Astrocyte (in vitro differentiated cells and primary cell): ENCODE measurements at regions not wholly inside any gene's neighbourhood (a gene's known extent, or its start where the extent isn't known, plus 50 kb on each side); places are given as distances from the start of the nearest gene placed in this dataset.

Experiments used
- DNase-seq: peaks from one replicate; pipeline ENCODE4 v3.0.0-alpha.2; 2010; ENCODE audit warnings: low read depth
- FAIRE-seq: peaks from 2 replicates; lab custom pipeline; 2011; peaks lifted over from hg19 to GRCh38; lab: Jason Lieb, UNC
- H2AFZ ChIP-seq: 2 replicates; pipeline ENCODE4 v1.6.0; 2012; ENCODE audit warnings: low read depth, low read length, inconsistent platforms
- H3K27ac ChIP-seq: 2 replicates; pipeline ENCODE4 v1.5.1; 2011; ENCODE audit warnings: low read depth, low read length, inconsistent platforms
- H3K27me3 ChIP-seq: 2 replicates; pipeline ENCODE4 v1.6.0; 2011; ENCODE audit warnings: low read length, inconsistent platforms; ENCODE audit not compliant: insufficient read depth
- H3K36me3 ChIP-seq: 2 replicates; pipeline ENCODE4 v1.5.1; 2011; ENCODE audit warnings: low read length, inconsistent platforms; ENCODE audit not compliant: insufficient read depth
- H3K4me1 ChIP-seq: 2 replicates; pipeline ENCODE4 v1.5.1; 2011; ENCODE audit warnings: low read length, inconsistent platforms; ENCODE audit not compliant: insufficient read depth
- H3K4me2 ChIP-seq: 2 replicates; pipeline ENCODE4 v1.6.0; 2012; ENCODE audit warnings: low read length, inconsistent platforms
- H3K4me3 ChIP-seq: 2 replicates; pipeline ENCODE4 v1.5.1; 2011; ENCODE audit warnings: low read depth, mild to moderate bottlenecking, low read length, inconsistent platforms; ENCODE audit not compliant: insufficient read depth
- H3K79me2 ChIP-seq: 2 replicates; pipeline ENCODE4 v1.6.0; 2012; ENCODE audit warnings: mild to moderate bottlenecking, low read length, inconsistent platforms; ENCODE audit not compliant: insufficient read depth
- H3K9ac ChIP-seq: 2 replicates; pipeline ENCODE4 v1.6.0; 2012; ENCODE audit warnings: mild to moderate bottlenecking, low read length, inconsistent platforms
- H3K9me3 ChIP-seq: 2 replicates; pipeline ENCODE4 v1.5.1; 2012; ENCODE audit warnings: low read depth, mild to moderate bottlenecking, low read length, inconsistent platforms; ENCODE audit not compliant: insufficient read depth
- H4K20me1 ChIP-seq: 2 replicates; pipeline ENCODE4 v1.6.0; 2012; ENCODE audit warnings: low read length, inconsistent platforms; ENCODE audit not compliant: insufficient read depth
- H3K27ac Mint-ChIP-seq: one replicate; pipeline ENCODE4 v1.8.0; 2021; ENCODE audit warnings: mild to moderate bottlenecking, mixed read lengths; ENCODE audit not compliant: unreplicated experiment
- H3K27me3 Mint-ChIP-seq: one replicate; pipeline ENCODE4 v1.8.0; 2021; ENCODE audit warnings: low read depth, mixed read lengths; ENCODE audit not compliant: unreplicated experiment
- H3K36me3 Mint-ChIP-seq: one replicate; pipeline ENCODE4 v1.8.0; 2021; ENCODE audit warnings: low read depth, mixed read lengths; ENCODE audit not compliant: unreplicated experiment
- H3K4me1 Mint-ChIP-seq: one replicate; pipeline ENCODE4 v1.8.0; 2021; ENCODE audit warnings: low read depth, mixed read lengths; ENCODE audit not compliant: unreplicated experiment
- H3K4me3 Mint-ChIP-seq: one replicate; pipeline ENCODE4 v1.8.0; 2021; ENCODE audit warnings: mild to moderate bottlenecking, moderate library complexity, mixed read lengths; ENCODE audit not compliant: unreplicated experiment
- H3K9me3 Mint-ChIP-seq: one replicate; pipeline ENCODE4 v1.8.0; 2021; ENCODE audit warnings: mild to moderate bottlenecking, mixed read lengths; ENCODE audit not compliant: unreplicated experiment
- CTCF ChIP-seq: IDR thresholded peaks from 2 replicates; pipeline ENCODE4 v1.5.1; 2011; ENCODE audit warnings: low read depth, mild to moderate bottlenecking, inconsistent platforms, low read length, moderate library complexity; ENCODE audit not compliant: insufficient read depth
- EZH2 ChIP-seq: IDR thresholded peaks from 2 replicates; pipeline ENCODE4 v1.6.1; 2012; ENCODE audit warnings: mild to moderate bottlenecking, low read length, inconsistent platforms; ENCODE audit not compliant: insufficient read depth

- FAIRE-seq = no peak
- H3K27me3 ChIP-seq = no peaks in the 10 kb centered on the region
- no peak overlapping the region for H3K4me2 ChIP-seq
- no peaks in the 10 kb centered on the region for H4K20me1 ChIP-seq
- Mint-ChIP-seq H3K9me3 (no peaks in the 10 kb centered on the region), H3K36me3 (no peaks in the 10 kb centered on the region), H3K4me3 (no peak overlapping the region), H3K4me1 (no peaks in the 10 kb centered on the region), H3K27ac (no peak overlapping the region), H3K27me3 (no peaks in the 10 kb centered on the region)
- no peaks in the 10 kb centered on the region for H3K79me2 ChIP-seq
- H3K9ac ChIP-seq = no peak overlapping the region
- no peak overlapping the region for H2AFZ ChIP-seq
- H3K27ac ChIP-seq = no peak overlapping the region
- no peak for TF ChIP-seq EZH2
- no peak for TF ChIP-seq CTCF
- H3K36me3 ChIP-seq = no peaks in the 10 kb centered on the region
- H3K9me3 ChIP-seq = no peaks in the 10 kb centered on the region
- no peaks in the 10 kb centered on the region for H3K4me1 ChIP-seq
- DNase-seq = no peak
- H3K4me3 ChIP-seq = no peak overlapping the region
These were observed 243.8 kb downstream of the MTERF1 start for GRCh38 chr7:91636728-91637127.

GRCh38 chr7:91644256-91644655 is 236.2 kb downstream of the MTERF1 start:
- H3K36me3 Mint-ChIP-seq = no peaks in the 10 kb centered on the region
- H3K4me1 Mint-ChIP-seq = no peaks in the 10 kb centered on the region
- Histone ChIP-seq H3K9ac (no peak overlapping the region), H2AFZ (no peak overlapping the region), H3K27me3 (no peaks in the 10 kb centered on the region), H3K4me3 (no peak overlapping the region), H4K20me1 (no peaks in the 10 kb centered on the region), H3K4me2 (no peak overlapping the region), H3K4me1 (no peaks in the 10 kb centered on the region), H3K79me2 (no peaks in the 10 kb centered on the region), H3K9me3 (no peaks in the 10 kb centered on the region), H3K27ac (no peak overlapping the region), H3K36me3 (no peaks in the 10 kb centered on the region)
- DNase-seq (no peak), FAIRE-seq (no peak)
- no peaks in the 10 kb centered on the region for H3K27me3 Mint-ChIP-seq
- H3K9me3 Mint-ChIP-seq = peaks cover 2% of the 10 kb centered on the region
- H3K4me3 Mint-ChIP-seq = no peak overlapping the region
- TF ChIP-seq CTCF = no peak
- no peak for TF ChIP-seq EZH2
- no peak overlapping the region for H3K27ac Mint-ChIP-seq

GRCh38 chr7:91645542-91645941 is 235.0 kb downstream of the MTERF1 start:
- Mint-ChIP-seq H3K4me3 (no peak overlapping the region), H3K27me3 (no peaks in the 10 kb centered on the region), H3K9me3 (peaks cover 4% of the 10 kb centered on the region), H3K4me1 (no peaks in the 10 kb centered on the region), H3K36me3 (peaks cover 2% of the 10 kb centered on the region), H3K27ac (no peak overlapping the region)
- H3K4me2 ChIP-seq = no peak overlapping the region
- no peak overlapping the region for H3K9ac ChIP-seq
- no peaks in the 10 kb centered on the region for H3K79me2 ChIP-seq
- H3K27ac ChIP-seq = no peak overlapping the region
- FAIRE-seq = no peak
- no peaks in the 10 kb centered on the region for H3K9me3 ChIP-seq
- DNase-seq = no peak
- TF ChIP-seq CTCF (no peak), EZH2 (no peak)
- H3K36me3 ChIP-seq = no peaks in the 10 kb centered on the region
- H3K4me1 ChIP-seq = no peaks in the 10 kb centered on the region
- H2AFZ ChIP-seq = no peak overlapping the region
- no peak overlapping the region for H3K4me3 ChIP-seq
- no peaks in the 10 kb centered on the region for H4K20me1 ChIP-seq
- H3K27me3 ChIP-seq = no peaks in the 10 kb centered on the region
